Nephron (organoid): ENCODE measurements at regions not wholly inside any gene's neighbourhood (a gene's known extent, or its start where the extent isn't known, plus 50 kb on each side); places are given as distances from the start of the nearest gene placed in this dataset.
"Not testable (repeated sequence)": the region's sequence is repeated elsewhere in the genome, so short reads cannot be mapped to it uniquely, and the experiment has no call there.

Experiments used
- H3K27ac Mint-ChIP-seq, 3 experiments: 2 replicates each; pipeline ENCODE4 v1.8.0; 2020; ENCODE audit warnings: mixed read lengths in 3 of 3, mild to moderate bottlenecking in 2 of 3, moderate library complexity in 1 of 3
- H3K27me3 Mint-ChIP-seq: 2 replicates; pipeline ENCODE4 v1.8.0; 2021; ENCODE audit warnings: low read depth, mild to moderate bottlenecking, moderate library complexity, mixed read lengths
- H3K36me3 Mint-ChIP-seq: 2 replicates; pipeline ENCODE4 v1.8.0; 2020; ENCODE audit warnings: low read depth, mixed read lengths
- H3K4me1 Mint-ChIP-seq: 2 replicates; pipeline ENCODE4 v1.8.0; 2020; ENCODE audit warnings: mixed read lengths
- H3K4me3 Mint-ChIP-seq, 3 experiments: 2 replicates each; pipeline ENCODE4 v1.8.0; 2020; ENCODE audit warnings: mild to moderate bottlenecking in 3 of 3, mixed read lengths in 3 of 3, moderate library complexity in 2 of 3
- H3K9me3 Mint-ChIP-seq: 2 replicates; pipeline ENCODE4 v1.8.0; 2020; ENCODE audit warnings: mixed read lengths
- TF ChIP-seq, protein P1 (sequence below), 3 experiments: fragments of 200-600 bp; sonication (generic); IDR thresholded peaks; one replicate each; pipeline ENCODE4 v1.5.0; 2021; ENCODE audit warnings: antibody characterized with exemption in 3 of 3; ENCODE audit not compliant: unreplicated experiment in 3 of 3

DNA sequence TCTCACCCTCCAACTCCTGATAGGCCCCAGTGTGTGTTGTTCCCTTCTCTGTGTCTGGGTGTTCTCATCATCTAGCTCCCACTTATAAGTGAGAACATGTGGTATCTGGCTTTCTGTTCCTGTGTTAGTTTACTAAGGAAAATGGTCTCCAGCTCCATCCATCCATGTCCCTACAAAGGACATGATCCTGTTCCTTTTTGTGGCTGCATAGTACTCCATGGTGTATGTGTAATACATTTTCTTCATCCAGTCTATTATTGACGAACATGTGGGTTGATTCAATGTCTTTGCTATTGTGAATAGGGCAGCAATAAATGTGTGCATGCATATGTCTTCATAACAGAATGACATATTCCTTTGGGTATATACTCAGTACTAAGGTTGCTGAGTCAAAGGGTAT, 1397.0 kb downstream of the UQCRFS1 start:
- no peaks in the 10 kb centered on the region for H3K27me3 Mint-ChIP-seq
- no peak overlapping the region for H3K4me3 Mint-ChIP-seq

DNA sequence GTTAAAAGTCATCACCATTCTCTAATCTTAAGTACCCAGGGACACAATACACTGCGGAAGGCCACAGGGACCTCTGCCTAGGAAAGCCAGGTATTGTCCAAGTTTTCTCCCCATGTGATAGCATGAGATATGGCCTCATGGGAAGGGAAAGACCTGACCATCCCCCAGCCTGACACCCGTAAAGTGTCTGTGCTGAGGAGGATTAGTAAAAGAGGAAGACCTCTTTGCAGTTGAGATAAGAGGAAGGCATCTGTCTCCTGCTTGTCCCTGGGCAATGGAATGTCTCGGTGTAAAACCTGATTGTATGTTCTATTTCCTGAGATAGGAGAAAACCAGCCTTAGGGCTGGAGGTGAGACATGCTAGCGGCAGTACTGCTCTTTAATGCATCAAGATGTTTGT, 1398.1 kb downstream of the UQCRFS1 start:
- H3K27ac Mint-ChIP-seq, H3K27me3 Mint-ChIP-seq, H3K36me3 Mint-ChIP-seq, H3K4me1 Mint-ChIP-seq, H3K4me3 Mint-ChIP-seq: not testable (repeated sequence)
- H3K9me3 Mint-ChIP-seq: peaks cover 58% of the 10 kb centered on the region

More for the DNA sequence above, 1397.0 kb downstream of the UQCRFS1 start:
- H3K9me3 Mint-ChIP-seq: peaks cover 56% of the 10 kb centered on the region
- H3K27ac Mint-ChIP-seq: no peak overlapping the region
- no peaks in the 10 kb centered on the region for H3K36me3 Mint-ChIP-seq
- TF ChIP-seq, protein P1, sequence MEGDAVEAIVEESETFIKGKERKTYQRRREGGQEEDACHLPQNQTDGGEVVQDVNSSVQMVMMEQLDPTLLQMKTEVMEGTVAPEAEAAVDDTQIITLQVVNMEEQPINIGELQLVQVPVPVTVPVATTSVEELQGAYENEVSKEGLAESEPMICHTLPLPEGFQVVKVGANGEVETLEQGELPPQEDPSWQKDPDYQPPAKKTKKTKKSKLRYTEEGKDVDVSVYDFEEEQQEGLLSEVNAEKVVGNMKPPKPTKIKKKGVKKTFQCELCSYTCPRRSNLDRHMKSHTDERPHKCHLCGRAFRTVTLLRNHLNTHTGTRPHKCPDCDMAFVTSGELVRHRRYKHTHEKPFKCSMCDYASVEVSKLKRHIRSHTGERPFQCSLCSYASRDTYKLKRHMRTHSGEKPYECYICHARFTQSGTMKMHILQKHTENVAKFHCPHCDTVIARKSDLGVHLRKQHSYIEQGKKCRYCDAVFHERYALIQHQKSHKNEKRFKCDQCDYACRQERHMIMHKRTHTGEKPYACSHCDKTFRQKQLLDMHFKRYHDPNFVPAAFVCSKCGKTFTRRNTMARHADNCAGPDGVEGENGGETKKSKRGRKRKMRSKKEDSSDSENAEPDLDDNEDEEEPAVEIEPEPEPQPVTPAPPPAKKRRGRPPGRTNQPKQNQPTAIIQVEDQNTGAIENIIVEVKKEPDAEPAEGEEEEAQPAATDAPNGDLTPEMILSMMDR (IDR thresholded peaks at IDR 0.05; ENCODE audit: unreplicated experiment in 3 of 3): no peak
- no peaks in the 10 kb centered on the region for H3K4me1 Mint-ChIP-seq

DNA sequence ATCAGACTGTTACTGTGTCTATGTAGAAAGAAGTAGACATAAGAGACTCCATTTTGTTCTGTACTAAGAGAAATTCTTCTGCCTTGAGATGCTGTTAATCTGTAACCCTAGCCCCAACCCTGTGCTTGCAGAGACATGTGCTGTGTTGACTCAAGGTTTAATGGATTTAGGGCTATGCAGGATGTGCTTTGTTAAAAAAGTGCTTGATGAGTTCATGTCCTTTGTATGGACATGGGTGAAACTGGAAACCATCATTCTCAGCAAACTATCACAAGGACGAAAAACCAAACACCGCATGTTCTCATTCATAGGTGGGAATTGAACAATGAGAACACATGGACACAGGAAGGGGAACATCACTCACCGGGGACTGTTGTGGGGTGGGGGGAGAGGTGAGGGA, 1398.7 kb downstream of the UQCRFS1 start:
- H3K27me3 Mint-ChIP-seq, H3K27ac Mint-ChIP-seq, H3K4me3 Mint-ChIP-seq, H3K4me1 Mint-ChIP-seq, H3K36me3 Mint-ChIP-seq: not testable (repeated sequence)
- peaks cover 58% of the 10 kb centered on the region for H3K9me3 Mint-ChIP-seq

DNA sequence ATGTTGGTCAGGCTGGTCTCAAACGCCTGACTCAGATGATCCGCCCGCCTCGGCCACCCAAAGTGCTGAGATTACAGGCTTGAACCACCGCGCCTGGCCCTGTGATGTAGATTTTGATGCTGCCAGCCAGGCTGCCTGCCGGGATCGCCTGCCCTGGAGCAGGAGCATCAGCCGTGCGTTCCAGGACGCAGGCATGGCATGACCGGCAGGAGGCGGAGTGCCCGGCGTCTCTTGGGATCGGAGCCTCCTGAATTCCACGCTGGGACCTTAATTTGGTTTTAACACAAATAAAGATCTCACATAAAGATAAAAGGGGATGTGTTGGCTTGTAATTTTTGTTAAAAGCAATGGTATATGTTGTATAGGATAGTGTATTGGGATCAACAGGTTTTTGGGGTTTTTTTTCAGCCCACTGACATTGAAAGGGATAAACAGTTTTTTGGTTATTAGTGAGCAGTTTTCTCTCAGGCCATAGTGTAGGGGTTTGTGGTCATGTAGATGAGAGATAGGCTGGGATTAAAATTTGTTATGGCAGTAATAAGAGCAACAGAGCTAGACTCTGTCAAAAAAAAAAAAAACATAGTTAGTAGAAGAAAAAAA, 1406.4 kb downstream of the UQCRFS1 start:
- H3K4me3 Mint-ChIP-seq: no peak overlapping the region
- TF ChIP-seq, protein P1 (IDR thresholded peaks at IDR 0.05; ENCODE audit: unreplicated experiment in 3 of 3): no peak
- H3K27ac Mint-ChIP-seq: no peak overlapping the region
- peaks cover 27% of the 10 kb centered on the region for H3K9me3 Mint-ChIP-seq
- peaks cover 39% of the 10 kb centered on the region for H3K36me3 Mint-ChIP-seq
- no peaks in the 10 kb centered on the region for H3K4me1 Mint-ChIP-seq
- H3K27me3 Mint-ChIP-seq: no peaks in the 10 kb centered on the region

DNA sequence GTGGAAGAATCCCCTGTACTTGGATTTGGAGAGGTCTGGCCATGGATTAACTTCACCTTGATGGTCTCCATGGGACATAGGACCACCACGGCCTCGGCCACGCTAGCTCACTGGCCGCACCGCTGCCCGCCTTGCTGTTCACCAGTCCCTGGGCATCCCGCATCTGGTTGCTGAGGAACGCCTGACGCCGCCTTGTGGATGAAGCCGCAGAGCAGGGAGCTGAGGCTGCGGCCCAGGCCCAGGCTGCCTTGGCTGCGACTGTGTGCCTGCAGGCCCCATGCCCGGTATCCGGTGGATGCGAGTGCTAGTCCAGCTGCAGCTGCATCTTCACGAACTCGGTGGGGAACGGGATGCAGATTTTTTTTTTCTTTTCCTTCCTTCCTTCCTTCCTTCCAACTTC, 1407.1 kb downstream of the UQCRFS1 start:
- Mint-ChIP-seq H3K9me3 (peaks cover 27% of the 10 kb centered on the region), H3K36me3 (peaks cover 45% of the 10 kb centered on the region), H3K27me3 (no peaks in the 10 kb centered on the region), H3K4me1 (no peaks in the 10 kb centered on the region), H3K27ac (no peak overlapping the region), H3K4me3 (no peak overlapping the region)
- TF ChIP-seq, protein P1 (IDR thresholded peaks at IDR 0.05; ENCODE audit: unreplicated experiment in 3 of 3): no peak

DNA sequence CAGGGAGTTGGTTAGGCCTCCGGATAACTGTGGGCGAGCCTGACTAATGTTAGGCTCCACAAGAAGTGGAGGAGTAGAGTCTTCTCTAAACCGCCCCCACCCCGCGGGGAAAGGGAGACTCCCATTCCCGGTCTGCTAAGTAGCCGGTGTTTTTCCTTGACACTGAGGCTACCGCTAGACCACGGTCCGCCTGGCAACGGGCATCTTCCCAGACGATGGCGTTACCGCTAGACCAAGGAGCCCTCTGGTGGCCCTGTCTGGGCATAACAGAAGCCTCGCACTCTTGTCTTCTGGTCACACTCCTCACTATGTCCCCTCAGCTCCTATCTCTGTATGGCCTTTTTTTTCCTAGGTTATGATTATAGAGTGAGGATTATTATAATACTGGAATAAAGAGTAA, 1410.7 kb downstream of the UQCRFS1 start:
- not testable (repeated sequence) for H3K27ac Mint-ChIP-seq, H3K9me3 Mint-ChIP-seq, H3K4me1 Mint-ChIP-seq, H3K4me3 Mint-ChIP-seq, H3K27me3 Mint-ChIP-seq
- peaks cover 67% of the 10 kb centered on the region for H3K36me3 Mint-ChIP-seq

DNA sequence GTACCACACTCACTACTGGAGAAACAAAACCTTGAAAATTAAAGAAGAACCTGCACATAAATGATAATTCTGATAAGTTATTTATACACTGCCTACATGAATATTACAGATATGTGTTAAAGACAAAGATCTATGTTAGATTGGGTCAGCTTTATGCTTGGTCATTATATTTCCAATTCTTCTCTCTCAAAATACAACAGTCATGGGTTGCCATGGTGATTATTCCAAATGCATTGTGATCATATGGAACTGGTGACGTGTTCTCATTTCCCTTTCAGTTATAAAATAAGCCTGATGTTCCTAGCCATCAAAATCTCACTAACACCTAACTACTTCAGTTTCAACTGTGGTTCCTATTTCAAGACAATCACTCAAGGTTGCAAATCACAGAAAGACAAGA, 1416.4 kb downstream of the UQCRFS1 start:
- no peak overlapping the region for H3K27ac Mint-ChIP-seq
- H3K9me3 Mint-ChIP-seq: no peaks in the 10 kb centered on the region
- no peaks in the 10 kb centered on the region for H3K27me3 Mint-ChIP-seq
- H3K4me1 Mint-ChIP-seq: peaks cover 20% of the 10 kb centered on the region
- peaks cover 30% of the 10 kb centered on the region for H3K36me3 Mint-ChIP-seq
- TF ChIP-seq, protein P1 (IDR thresholded peaks at IDR 0.05; ENCODE audit: unreplicated experiment in 3 of 3): no peak
- peak overlapping the region; percentile 38 to 77 (median 41) for H3K4me3 Mint-ChIP-seq
